ENCODE measurements at regions not wholly inside any gene's neighbourhood (a gene's known extent, or its start where the extent isn't known, plus 50 kb on each side); places are given as distances from the start of the nearest gene placed in this dataset.

- H3K4me3 ChIP-seq (ENCODE audit: low read depth in 2 of 2, low read length in 2 of 2) = no peak overlapping the region
- H3K4me1 ChIP-seq (ENCODE audit: control insufficient read depth, insufficient read depth, low read length) = no peaks in the 10 kb centered on the region
- H3K9me3 ChIP-seq (ENCODE audit: control insufficient read depth, insufficient read depth, low read depth, low read length) = no peaks in the 10 kb centered on the region
- BruUV-seq (replicated peaks) = no TSS peak
- intact Hi-C loops (cut with micrococcal nuclease; ENCODE audit: unreplicated experiment) = no loop called here
- POLR2A ChIA-PET = no interaction called here
- in situ Hi-C loops (cut with HindIII; ENCODE audit: low pct_unique_long_range_greater_than_20kb, low sequenced_read_pairs) = no loop called here
- H3K27ac ChIP-seq (ENCODE audit: low read length) = no peak overlapping the region
- no peak for ATAC-seq
- TF ChIP-seq TCF7L2 (IDR thresholded peaks at IDR 0.05; ENCODE audit: low read depth, low read length) (no peak), CTCF (IDR thresholded peaks at IDR 0.05) (no peak), POLR2AphosphoS5 (IDR thresholded peaks at IDR 0.05; ENCODE audit: low read depth, low read length) (no peak), REST (IDR thresholded peaks at IDR 0.05; ENCODE audit: insufficient read depth in 1 of 2, low read depth in 2 of 2, low read length in 1 of 2) (no peak), SIN3A (IDR thresholded peaks at IDR 0.05; ENCODE audit: borderline replicate concordance, insufficient read depth, low read depth, low read length) (no peak)
- DNase-seq (ENCODE audit: low read depth, low spot score) = no peak
- H3K27me3 ChIP-seq (ENCODE audit: control insufficient read depth, insufficient read depth, low read length) = no peaks in the 10 kb centered on the region
- CTCF ChIA-PET = no interaction called here
- H3K36me3 ChIP-seq (ENCODE audit: control insufficient read depth, insufficient read depth, low read length) = no peaks in the 10 kb centered on the region
Measured at GRCh38 chr4:28432348-28433025, 1571.8 kb downstream of the STIM2 start.

GRCh38 chr4:28435314-28435713 is 1574.7 kb downstream of the STIM2 start:
- Histone ChIP-seq H3K36me3 (ENCODE audit: control insufficient read depth, insufficient read depth, low read length) (no peaks in the 10 kb centered on the region), H3K9me3 (ENCODE audit: control insufficient read depth, insufficient read depth, low read depth, low read length) (no peaks in the 10 kb centered on the region), H3K4me3 (ENCODE audit: low read depth in 2 of 2, low read length in 2 of 2) (no peak overlapping the region), H3K27ac (ENCODE audit: low read length) (no peak overlapping the region), H3K4me1 (ENCODE audit: control insufficient read depth, insufficient read depth, low read length) (no peaks in the 10 kb centered on the region), H3K27me3 (ENCODE audit: control insufficient read depth, insufficient read depth, low read length) (no peaks in the 10 kb centered on the region)
- POLR2A ChIA-PET = no interaction called here
- intact Hi-C loops (cut with micrococcal nuclease; ENCODE audit: unreplicated experiment) = no loop called here
- TF ChIP-seq TCF7L2 (IDR thresholded peaks at IDR 0.05; ENCODE audit: low read depth, low read length) (no peak), SIN3A (IDR thresholded peaks at IDR 0.05; ENCODE audit: borderline replicate concordance, insufficient read depth, low read depth, low read length) (no peak), CTCF (IDR thresholded peaks at IDR 0.05) (no peak)
- CTCF ChIA-PET = no interaction called here
- ATAC-seq = no peak
- no TSS peak for BruUV-seq (replicated peaks)
- in situ Hi-C loops (cut with HindIII; ENCODE audit: low pct_unique_long_range_greater_than_20kb, low sequenced_read_pairs) = no loop called here
- DNase-seq (ENCODE audit: low read depth, low spot score) = no peak

Data from Panc1 (cell line).